ENCODE measurements at regions not wholly inside any gene's neighbourhood (a gene's known extent, or its start where the extent isn't known, plus 50 kb on each side); places are given as distances from the start of the nearest gene placed in this dataset.
A peak's percentile ranks its signal among the peaks of the same experiment; 100 is the strongest.

- no peak for DNase-seq
- H3K4me3 Mint-ChIP-seq: no peak overlapping the region
- intact Hi-C loops (cut with micrococcal nuclease): no loop called here
- peaks cover 2% of the 10 kb centered on the region for H3K9me3 Mint-ChIP-seq
- peaks cover 2% of the 10 kb centered on the region for H3K36me3 Mint-ChIP-seq (ENCODE audit: low read depth)
- H3K27me3 Mint-ChIP-seq: no peaks in the 10 kb centered on the region
- peaks cover 13% of the 10 kb centered on the region for H3K4me1 Mint-ChIP-seq
- POLR2A ChIA-PET: no interaction called here
- no peak overlapping the region for H3K27ac Mint-ChIP-seq
- ATAC-seq (ENCODE audit: low read depth): no peak
- CTCF ChIA-PET: no interaction called here
- TF ChIP-seq CTCF (IDR thresholded peaks at IDR 0.05): no peak
These were observed 54.1 kb upstream of the SHLD1 start for GRCh38 chr20:5696011-5696559.

DNA sequence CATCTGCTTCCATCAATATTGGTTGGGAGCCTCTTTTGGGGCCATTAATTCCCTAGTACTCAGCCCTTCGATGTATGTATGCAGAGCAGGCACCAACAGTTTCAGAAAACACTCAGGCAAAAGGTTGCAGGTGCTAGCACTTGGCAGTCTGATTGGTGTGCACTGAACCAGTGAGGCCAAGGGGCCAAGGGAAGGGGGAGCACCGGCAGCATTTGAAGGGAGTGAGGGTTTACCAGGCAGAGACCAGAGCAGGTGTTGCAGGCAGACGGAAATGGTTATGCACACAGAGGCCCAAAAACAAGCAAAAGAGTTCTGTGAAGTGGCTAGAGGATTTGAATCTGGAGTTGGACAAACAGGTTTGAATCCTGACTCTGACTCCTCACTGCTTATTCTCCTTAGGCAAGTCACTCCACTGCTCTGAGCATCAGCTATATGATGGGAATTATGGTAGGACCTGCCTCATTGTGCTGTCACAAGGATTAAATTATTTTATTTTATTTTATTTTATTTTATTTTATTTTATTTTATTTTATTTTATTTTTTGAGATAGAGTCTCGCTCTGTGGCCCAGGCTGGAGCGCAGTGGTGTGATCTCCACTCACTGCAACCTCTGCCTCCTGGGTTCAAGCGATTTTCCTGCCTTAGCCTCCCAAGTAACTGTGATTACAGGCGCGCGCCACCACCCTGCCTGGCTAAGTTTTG is 58.1 kb upstream of the SHLD1 start:
- ATAC-seq (ENCODE audit: low read depth): peak; percentile 99
- peak; percentile 35 for DNase-seq
- Mint-ChIP-seq H3K9me3 (peaks cover 2% of the 10 kb centered on the region), H3K36me3 (ENCODE audit: low read depth) (peaks cover 2% of the 10 kb centered on the region), H3K4me1 (peaks cover 22% of the 10 kb centered on the region), H3K27me3 (no peaks in the 10 kb centered on the region), H3K27ac (peak overlapping the region; percentile 13), H3K4me3 (peak overlapping the region; percentile 33)
- CTCF ChIA-PET: no interaction called here
- no peak for TF ChIP-seq CTCF (IDR thresholded peaks at IDR 0.05)
- POLR2A ChIA-PET: interaction anchor here (0.9 kb wide), 1 partner anchor 33 kb away, joined by 6 read pairs; no protein-coding TSS in a partner anchor
- intact Hi-C loops (cut with micrococcal nuclease): loop anchor here (2.0 to 5.0 kb wide), 2 partner anchors 33 to 45 kb away; no protein-coding TSS in a partner anchor

DNA sequence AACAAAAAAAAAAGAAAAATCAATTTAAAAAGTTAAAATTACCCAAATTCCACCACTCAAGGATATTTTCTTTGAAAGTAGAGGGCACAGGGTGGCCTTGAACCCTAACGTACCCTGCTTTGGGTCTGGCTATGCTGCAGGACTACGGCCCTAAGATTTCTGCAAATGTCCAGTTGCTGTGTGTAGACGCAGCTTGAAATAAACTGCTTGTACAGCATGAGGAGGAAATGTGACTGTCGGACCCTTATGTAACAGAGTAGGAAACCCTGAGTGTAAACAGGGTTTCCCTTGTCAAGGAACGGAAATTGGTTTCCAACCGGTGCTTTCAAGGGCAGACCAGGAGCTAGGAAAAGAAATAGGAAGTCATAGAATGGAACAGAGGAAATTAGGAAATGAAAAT is 60.7 kb upstream of the SHLD1 start:
- ATAC-seq (ENCODE audit: low read depth) (no peak), DNase-seq (no peak)
- POLR2A ChIA-PET: no interaction called here
- intact Hi-C loops (cut with micrococcal nuclease): no loop called here
- H3K4me3 Mint-ChIP-seq: no peak overlapping the region
- no peaks in the 10 kb centered on the region for H3K27me3 Mint-ChIP-seq
- no peaks in the 10 kb centered on the region for H3K36me3 Mint-ChIP-seq (ENCODE audit: low read depth)
- no peak for TF ChIP-seq CTCF (IDR thresholded peaks at IDR 0.05)
- H3K27ac Mint-ChIP-seq: no peak overlapping the region
- no peaks in the 10 kb centered on the region for H3K9me3 Mint-ChIP-seq
- CTCF ChIA-PET: interaction anchor here (1.1 kb wide), 1 partner anchor 99 kb away, joined by 3 read pairs; no protein-coding TSS in a partner anchor
- peaks cover 22% of the 10 kb centered on the region for H3K4me1 Mint-ChIP-seq

DNA sequence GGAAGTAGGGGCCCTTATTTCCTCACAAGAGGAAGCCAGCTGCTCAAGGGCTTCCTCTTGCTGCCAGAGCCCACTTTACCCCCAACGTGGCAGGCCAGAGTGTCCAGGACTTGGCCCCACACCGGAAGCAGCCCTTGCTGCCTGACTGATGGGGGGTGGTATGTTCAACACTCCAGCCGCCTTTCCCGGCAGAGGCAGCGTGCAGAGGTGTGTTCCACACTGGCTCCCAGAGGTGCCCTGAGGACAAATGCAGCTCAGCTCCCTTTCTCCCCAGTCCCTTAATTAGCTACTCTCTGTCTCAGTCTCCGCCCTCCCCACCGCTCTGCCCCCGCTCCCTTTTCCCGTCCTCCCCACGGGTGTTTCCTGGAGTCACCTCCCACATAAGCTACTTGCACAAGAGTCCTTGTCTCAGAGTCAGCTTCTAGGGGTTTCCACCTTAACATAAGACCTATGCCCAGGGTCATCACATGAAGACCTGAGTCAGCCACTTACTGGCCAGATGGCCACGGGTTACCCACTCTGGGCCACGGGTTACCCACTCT is 61.7 kb upstream of the SHLD1 start:
- Mint-ChIP-seq H3K4me1 (peaks cover 22% of the 10 kb centered on the region), H3K9me3 (no peaks in the 10 kb centered on the region), H3K36me3 (ENCODE audit: low read depth) (no peaks in the 10 kb centered on the region), H3K4me3 (no peak overlapping the region), H3K27ac (no peak overlapping the region), H3K27me3 (no peaks in the 10 kb centered on the region)
- DNase-seq (no peak), ATAC-seq (ENCODE audit: low read depth) (no peak)
- intact Hi-C loops (cut with micrococcal nuclease): no loop called here
- ChIA-PET POLR2A (no interaction called here), CTCF (interaction anchor here (1.1 kb wide), 1 partner anchor 100 kb away, joined by 3 read pairs; no protein-coding TSS in a partner anchor)
- TF ChIP-seq CTCF (IDR thresholded peaks at IDR 0.05): no peak

DNA sequence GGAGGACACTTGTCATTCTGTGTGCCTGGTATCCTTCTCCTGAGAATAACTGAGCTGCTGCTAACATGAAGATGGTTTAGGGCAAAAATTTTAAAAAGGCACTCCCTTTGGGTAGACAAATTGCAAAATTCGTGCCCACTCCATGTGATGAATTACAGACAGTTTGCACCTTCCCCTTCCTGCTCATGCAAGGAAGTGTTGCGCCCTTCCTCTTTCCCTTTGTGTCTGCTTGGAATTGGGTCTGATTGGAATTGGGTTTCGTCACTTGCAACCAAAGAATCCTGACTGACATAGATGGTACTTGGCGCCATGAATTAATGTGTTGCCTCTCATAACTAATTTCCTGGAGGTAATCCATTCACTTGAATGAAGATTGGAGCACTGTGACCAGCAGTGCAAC is 62.3 kb upstream of the SHLD1 start:
- intact Hi-C loops (cut with micrococcal nuclease): no loop called here
- peaks cover 22% of the 10 kb centered on the region for H3K4me1 Mint-ChIP-seq
- no peaks in the 10 kb centered on the region for H3K27me3 Mint-ChIP-seq
- ChIA-PET CTCF (no interaction called here), POLR2A (no interaction called here)
- no peak overlapping the region for H3K27ac Mint-ChIP-seq
- DNase-seq (no peak), ATAC-seq (ENCODE audit: low read depth) (no peak)
- TF ChIP-seq CTCF (IDR thresholded peaks at IDR 0.05): no peak
- H3K9me3 Mint-ChIP-seq: no peaks in the 10 kb centered on the region
- no peaks in the 10 kb centered on the region for H3K36me3 Mint-ChIP-seq (ENCODE audit: low read depth)
- H3K4me3 Mint-ChIP-seq: no peak overlapping the region
